H1 (cell line): ENCODE measurements at regions not wholly inside any gene's neighbourhood (a gene's known extent, or its start where the extent isn't known, plus 50 kb on each side); places are given as distances from the start of the nearest gene placed in this dataset.

Source experiments
- CTCF ChIA-PET: fragments of 300-600 bp; sonication (Branson Sonifier 250); formaldehyde crosslinking; loops from one replicate; lab custom pipeline; 2021; ENCODE audit not compliant: partially characterized antibody; lab: Charles Lee
- POLR2A ChIA-PET: fragments of 300-600 bp; sonication (Branson Sonifier 250); formaldehyde crosslinking; loops from one replicate; lab custom pipeline; 2021; ENCODE audit warnings: inconsistent platforms; ENCODE audit not compliant: partially characterized antibody; lab: Charles Lee
- DNase-seq, 2 experiments: peaks; one replicate each; pipeline versions ENCODE4 v3.0.0 to v3.0.0-alpha.2; 2010 to 2022; ENCODE audit warnings: low spot score in 2 of 2, low read depth in 1 of 2, mixed read lengths in 1 of 2
- FAIRE-seq: peaks from 2 replicates; lab custom pipeline; 2011; peaks lifted over from hg19 to GRCh38; lab: Jason Lieb, UNC
- H2AFZ ChIP-seq: 2 replicates; pipeline ENCODE4 v1.8.1; 2012; ENCODE audit warnings: low read length, inconsistent platforms
- H2AK5ac ChIP-seq: 2 replicates; pipeline ENCODE4 v1.6.1; 2013; ENCODE audit warnings: low read depth, low read length
- H2BK120ac ChIP-seq: replicated peaks from 2 replicates; pipeline ENCODE3; 2013; ENCODE audit warnings: low read depth, low read length, inconsistent platforms
- H2BK12ac ChIP-seq: 2 replicates; pipeline ENCODE4 v1.6.1; 2013; ENCODE audit warnings: low read depth, low read length
- H2BK15ac ChIP-seq: 2 replicates; pipeline ENCODE4 v1.6.1; 2013; ENCODE audit warnings: low read length
- H2BK20ac ChIP-seq: 2 replicates; pipeline ENCODE4 v1.6.1; 2013; ENCODE audit warnings: low read length
- H2BK5ac ChIP-seq: 2 replicates; pipeline ENCODE4 v1.6.1; 2013; ENCODE audit warnings: low read depth, low read length
- H3K14ac ChIP-seq: 2 replicates; pipeline ENCODE4 v1.6.1; 2013; ENCODE audit warnings: inconsistent platforms; ENCODE audit not compliant: insufficient read length
- H3K18ac ChIP-seq: 2 replicates; pipeline ENCODE4 v1.6.1; 2013; ENCODE audit warnings: low read length; ENCODE audit errors: extremely low read depth
- H3K23ac ChIP-seq: 2 replicates; pipeline ENCODE4 v1.6.1; 2013; ENCODE audit warnings: inconsistent platforms; ENCODE audit not compliant: insufficient read length
- H3K23me2 ChIP-seq: 2 replicates; pipeline ENCODE4 v1.6.1; 2013; ENCODE audit warnings: low read depth, low read length
- H3K27ac ChIP-seq: 2 replicates; pipeline ENCODE4 v1.6.1; 2011; ENCODE audit warnings: low read depth, low read length, inconsistent platforms
- H3K27me3 ChIP-seq, 4 experiments: replicated peaks in 1 of 4; 1 replicate in 1 of 4; 2 replicates in 3 of 4; pipeline versions ENCODE4 v1.6.1 to v1.8.1; 2011 to 2013; ENCODE audit warnings: low read length in 3 of 4, mild to moderate bottlenecking in 3 of 4, inconsistent platforms in 2 of 4, mixed read lengths in 2 of 4, moderate library complexity in 1 of 4; ENCODE audit not compliant: control insufficient read depth in 3 of 4, insufficient read depth in 3 of 4; ENCODE audit errors: extremely low read depth in 1 of 4
- H3K36me3 ChIP-seq, 4 experiments: 2 replicates each; pipeline versions ENCODE4 v1.6.1 to v1.8.1; 2011 to 2013; ENCODE audit warnings: mild to moderate bottlenecking in 4 of 4, low read length in 3 of 4, moderate library complexity in 2 of 4, control low read depth in 1 of 4, inconsistent platforms in 1 of 4; ENCODE audit not compliant: insufficient read depth in 4 of 4, control insufficient read depth in 2 of 4
- H3K4ac ChIP-seq: replicated peaks from 2 replicates; pipeline ENCODE3; 2013; ENCODE audit warnings: low read length, low read depth, mixed read lengths, inconsistent platforms; ENCODE audit not compliant: insufficient read length
- H3K4me1 ChIP-seq, 4 experiments: replicated peaks in 1 of 4; 1 replicate in 1 of 4; 2 replicates in 3 of 4; pipeline versions ENCODE4 v1.6.1 to v1.8.1; 2011 to 2013; ENCODE audit warnings: low read length in 3 of 4, inconsistent platforms in 2 of 4, mixed read lengths in 1 of 4; ENCODE audit not compliant: insufficient read depth in 4 of 4, control insufficient read depth in 3 of 4
- H3K4me2 ChIP-seq, 2 experiments: 2 replicates each; pipeline versions ENCODE4 v1.6.1 to v1.8.1; 2011 to 2013; ENCODE audit warnings: low read depth in 2 of 2, low read length in 2 of 2, control low read depth in 1 of 2, inconsistent platforms in 1 of 2, mild to moderate bottlenecking in 1 of 2; ENCODE audit not compliant: insufficient read depth in 1 of 2
- H3K4me3 ChIP-seq, 4 experiments: fragments of 200-600, 300-600 bp in 1 of 4; sonication (generic), shearing (Covaris generic), sonication (Bioruptor Twin) in 1 of 4; 2 replicates each; pipeline versions ENCODE4 v1.5.1 to v1.8.1; 2011 to 2016; ENCODE audit warnings: low read length in 4 of 4, low read depth in 3 of 4, control low read depth in 2 of 4, inconsistent platforms in 2 of 4, mild to moderate bottlenecking in 2 of 4, mixed read lengths in 1 of 4, moderate library complexity in 1 of 4; ENCODE audit not compliant: insufficient read depth in 2 of 4; ENCODE audit errors: extremely low read depth in 1 of 4
- H3K56ac ChIP-seq: replicated peaks from 2 replicates; pipeline ENCODE3; 2013; ENCODE audit warnings: low read depth, mild to moderate bottlenecking, mixed read lengths, low read length, inconsistent platforms; ENCODE audit not compliant: insufficient read length
- H3K79me1 ChIP-seq: 2 replicates; pipeline ENCODE4 v1.6.1; 2013; ENCODE audit warnings: low read depth, low read length, control low read depth
- H3K79me2 ChIP-seq, 2 experiments: 2 replicates each; pipeline versions ENCODE4 v1.6.1 to v1.8.1; 2012 to 2013; ENCODE audit warnings: low read length in 2 of 2, mild to moderate bottlenecking in 2 of 2, inconsistent platforms in 1 of 2; ENCODE audit not compliant: insufficient read depth in 2 of 2, control insufficient read depth in 1 of 2
- H3K9ac ChIP-seq, 4 experiments: replicated peaks in 1 of 4; 1 replicate in 1 of 4; 2 replicates in 3 of 4; pipeline versions ENCODE4 v1.6.1 to v1.8.1; 2011 to 2013; ENCODE audit warnings: low read depth in 3 of 4, low read length in 3 of 4, control low read depth in 2 of 4, mild to moderate bottlenecking in 2 of 4, moderate library complexity in 2 of 4, inconsistent platforms in 1 of 4; ENCODE audit errors: extremely low read depth in 1 of 4
- H3K9me3 ChIP-seq, 2 experiments: 2 replicates each; pipeline versions ENCODE4 v1.6.1 to v1.8.1; 2012 to 2013; ENCODE audit warnings: mild to moderate bottlenecking in 2 of 2, moderate library complexity in 2 of 2, control low read depth in 1 of 2, inconsistent platforms in 1 of 2, low read depth in 1 of 2, low read length in 1 of 2, mixed read lengths in 1 of 2; ENCODE audit not compliant: insufficient read depth in 2 of 2
- H4K20me1 ChIP-seq, 2 experiments: replicated peaks in 1 of 2; 2 replicates each; pipeline versions ENCODE3 to v1.8.1; 2011 to 2013; ENCODE audit warnings: inconsistent platforms in 2 of 2, low read length in 2 of 2, mild to moderate bottlenecking in 1 of 2; ENCODE audit not compliant: insufficient read depth in 2 of 2, control insufficient read depth in 1 of 2
- H4K5ac ChIP-seq: 2 replicates; pipeline ENCODE4 v1.6.1; 2013; ENCODE audit warnings: low read length, low read depth, mixed read lengths, inconsistent platforms; ENCODE audit not compliant: insufficient read length
- H4K8ac ChIP-seq: 2 replicates; pipeline ENCODE4 v1.8.0; 2013; ENCODE audit warnings: mild to moderate bottlenecking, moderate library complexity, low read length, inconsistent platforms; ENCODE audit not compliant: insufficient read depth; ENCODE audit errors: extremely low read depth
- H4K91ac ChIP-seq: replicated peaks from 2 replicates; pipeline ENCODE3; 2013; ENCODE audit warnings: low read length, mixed read lengths, inconsistent platforms; ENCODE audit not compliant: insufficient read length
- RXRA ChIP-seq: IDR thresholded peaks from 2 replicates; pipeline ENCODE4 v1.6.1; 2011; ENCODE audit warnings: low read depth, mild to moderate bottlenecking, low read length, moderate library complexity; ENCODE audit not compliant: insufficient read depth
- SRF ChIP-seq: IDR thresholded peaks from 2 replicates; pipeline ENCODE4 v1.6.1; 2011; ENCODE audit warnings: mild to moderate bottlenecking, low read depth, low read length, moderate library complexity
- WGBS, 2 experiments: shearing (Covaris generic) in 1 of 2; methylation state at CpG; one replicate each; pipeline versions ENCODE4 v1.1.6 to v1.1.7; 2013 to 2015; ENCODE audit warnings: low lambda C conversion rate in 2 of 2, mixed read lengths in 2 of 2, inconsistent platforms in 1 of 2, low coverage in 1 of 2, missing lambda C conversion rate in 1 of 2; ENCODE audit not compliant: insufficient replicate concordance in 2 of 2, insufficient coverage in 1 of 2, insufficient read length in 1 of 2; ENCODE audit errors: extremely low coverage in 1 of 2, missing lambda C conversion rate in 1 of 2; 5-methylcytosine and 5-hydroxymethylcytosine counted together

- ChIA-PET POLR2A (no interaction called here), CTCF (no interaction called here)
- H4K91ac ChIP-seq: no peak overlapping the region
- H3K4ac ChIP-seq: no peak overlapping the region
- no peaks in the 10 kb centered on the region for H3K36me3 ChIP-seq
- H3K23me2 ChIP-seq: no peaks in the 10 kb centered on the region
- H4K5ac ChIP-seq: no peak overlapping the region
- no peak overlapping the region for H2AK5ac ChIP-seq
- H3K9ac ChIP-seq: no peak overlapping the region
- H3K9me3 ChIP-seq: no peaks in the 10 kb centered on the region
- H3K56ac ChIP-seq: no peak overlapping the region
- no peak overlapping the region for H3K4me3 ChIP-seq
- H3K79me1 ChIP-seq: no peaks in the 10 kb centered on the region
- no peak overlapping the region for H2BK5ac ChIP-seq
- DNase-seq (no peak), FAIRE-seq (no peak)
- peaks cover 0 to 2% (median 0%) of the 10 kb centered on the region in 4 experiments; a peak in 2 of 7 replicates for H3K4me1 ChIP-seq
- no peak for TF ChIP-seq RXRA
- TF ChIP-seq SRF: no peak
- H2BK15ac ChIP-seq: no peak overlapping the region
- no peaks in the 10 kb centered on the region for H4K20me1 ChIP-seq
- no peak overlapping the region for H3K23ac ChIP-seq
- H4K8ac ChIP-seq: no peak overlapping the region
- no peaks in the 10 kb centered on the region for H3K27me3 ChIP-seq
- H2BK12ac ChIP-seq: no peak overlapping the region
- WGBS, 2 experiments: 95% methylated on average over 1 of the region's 1 CpG; no CpG with 5 or more reads in 1 of the 2 experiments
- H2AFZ ChIP-seq: no peak overlapping the region
- H3K27ac ChIP-seq: no peak overlapping the region
- no peak overlapping the region for H3K18ac ChIP-seq
- no peak overlapping the region for H3K14ac ChIP-seq
- no peak overlapping the region for H3K4me2 ChIP-seq
- H2BK120ac ChIP-seq: no peak overlapping the region
- H2BK20ac ChIP-seq: no peak overlapping the region
- H3K79me2 ChIP-seq: no peaks in the 10 kb centered on the region
Observed at GRCh38 chr14:27929797-27930347, 836.7 kb upstream of the FOXG1 start.
